ENCODE measurements at regions not wholly inside any gene's neighbourhood (a gene's known extent, or its start where the extent isn't known, plus 50 kb on each side); places are given as distances from the start of the nearest gene placed in this dataset.
"Not testable (repeated sequence)": the region's sequence is repeated elsewhere in the genome, so short reads cannot be mapped to it uniquely, and the experiment has no call there.

- H3K27ac ChIP-seq = no peak overlapping the region
- TF ChIP-seq CTCF (conservative IDR thresholded peaks at IDR 0.05) (no peak), ZFX (IDR thresholded peaks at IDR 0.05) (no peak)
Observed at GRCh38 chr6:4259391-4259790, 124.0 kb upstream of the ECI2 start.

GRCh38 chr6:4258733-4259132 lies 123.4 kb upstream of the ECI2 start:
- H3K27ac ChIP-seq = no peak overlapping the region
- TF ChIP-seq CTCF (conservative IDR thresholded peaks at IDR 0.05) (no peak), ZFX (IDR thresholded peaks at IDR 0.05) (no peak)

GRCh38 chr6:4256969-4257368 lies 121.6 kb upstream of the ECI2 start:
- TF ChIP-seq ZFX (IDR thresholded peaks at IDR 0.05) (no peak), CTCF (conservative IDR thresholded peaks at IDR 0.05) (no peak)
- no peak overlapping the region for H3K27ac ChIP-seq

GRCh38 chr6:4253604-4254231 lies 118.3 kb upstream of the ECI2 start:
- TF ChIP-seq ZFX (IDR thresholded peaks at IDR 0.05) (no peak), CTCF (conservative IDR thresholded peaks at IDR 0.05) (peak; percentile 68)

GRCh38 chr6:4252445-4252844 lies 117.1 kb upstream of the ECI2 start:
- H3K27ac ChIP-seq = not testable (repeated sequence)

More at GRCh38 chr6:4253604-4254231, 118.3 kb upstream of the ECI2 start:
- H3K27ac ChIP-seq = peak overlapping the region; percentile 50

DNA sequence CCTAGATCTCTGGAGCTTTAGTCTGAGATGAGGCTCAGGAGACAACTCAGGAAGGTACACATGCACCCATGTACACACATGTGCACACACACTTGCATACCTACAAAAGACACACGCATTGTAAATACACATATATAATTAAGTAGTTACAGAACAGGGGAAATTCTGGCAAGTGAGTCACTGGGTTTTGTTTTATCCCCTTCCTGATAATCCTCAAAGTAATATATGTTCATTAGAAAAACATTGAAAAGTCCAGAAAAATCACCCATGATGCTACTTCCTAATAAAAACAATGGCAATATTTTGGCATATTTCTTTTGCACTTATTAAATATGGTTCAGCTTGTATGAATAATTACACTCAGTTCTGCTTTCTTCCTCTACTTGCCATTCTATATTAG lies 115.3 kb upstream of the ECI2 start:
- TF ChIP-seq CTCF (conservative IDR thresholded peaks at IDR 0.05) = no peak
- no peak for TF ChIP-seq ZFX (IDR thresholded peaks at IDR 0.05)
- no peak overlapping the region for H3K27ac ChIP-seq

- not testable (repeated sequence) for H3K27ac ChIP-seq
Observed at GRCh38 chr6:4243832-4244231, 108.5 kb upstream of the ECI2 start.

- H3K27ac ChIP-seq = no peak overlapping the region
- TF ChIP-seq ZFX (IDR thresholded peaks at IDR 0.05) (no peak), CTCF (conservative IDR thresholded peaks at IDR 0.05) (no peak)
Observed at GRCh38 chr6:4243237-4243636, 107.9 kb upstream of the ECI2 start.
